GM12878 (cell line): ENCODE measurements at regions not wholly inside any gene's neighbourhood (a gene's known extent, or its start where the extent isn't known, plus 50 kb on each side); places are given as distances from the start of the nearest gene placed in this dataset.

Experiments
- ATAC-seq: fragments of 200-7000 bp; cut with Tn5 transposase; 3 replicates; pipeline ENCODE4 v1.9.1; 2020; ENCODE audit warnings: mild to moderate bottlenecking, moderate library complexity
- BruUV-seq: library from RNA; stranded (reverse); fragments of 400-500 nt; replicated peaks from 2 replicates; lab custom pipeline; 2021; lab: Mats Ljungman, UMichigan
- CTCF ChIA-PET: fragments of 300-600 bp; sonication (Branson Sonifier 250); formaldehyde crosslinking; extraction: SDS; loops from one replicate; lab custom pipeline; 2021; ENCODE audit warnings: inconsistent platforms; lab: Yijun Ruan, JAX
- POLR2A ChIA-PET: fragments of 350-600 bp; formaldehyde crosslinking; extraction: SDS; loops from one replicate; lab custom pipeline; 2021; ENCODE audit warnings: inconsistent platforms; lab: Charles Lee
- RAD21 ChIA-PET: fragments of 300-600 bp; sonication (Branson Sonifier 250); formaldehyde crosslinking; loops from one replicate; lab custom pipeline; 2023; ENCODE audit warnings: antibody characterized with exemption; ENCODE audit not compliant: unreplicated experiment; lab: Charles Lee
- SMC1A ChIA-PET: fragments of 300-600 bp; sonication (Branson Sonifier 250); formaldehyde crosslinking; loops from one replicate; lab custom pipeline; 2023; ENCODE audit not compliant: unreplicated experiment, uncharacterized antibody; lab: Charles Lee
- DNase-seq: peaks from one replicate; pipeline ENCODE4 v3.0.0-alpha.2; 2011; ENCODE audit warnings: low read depth, low spot score
- FAIRE-seq: peaks from 3 replicates; lab custom pipeline; 2011; peaks lifted over from hg19 to GRCh38; lab: Jason Lieb, UNC
- H2AFZ ChIP-seq: 2 replicates; pipeline ENCODE4 v1.6.0; 2011; ENCODE audit warnings: low read depth, low read length, control low read depth; ENCODE audit not compliant: control insufficient read depth
- H3K27ac ChIP-seq: 2 replicates; pipeline ENCODE4 v1.5.1; 2011; ENCODE audit warnings: control low read depth; ENCODE audit not compliant: control insufficient read depth, insufficient read depth
- H3K27me3 ChIP-seq, 2 experiments: replicated peaks in 1 of 2; 2 replicates each; pipeline versions ENCODE4 v1.6.0 to v1.6.1; 2011; ENCODE audit warnings: low read length in 1 of 2; ENCODE audit not compliant: control insufficient read depth in 2 of 2, insufficient read depth in 2 of 2
- H3K36me3 ChIP-seq, 2 experiments: 2 replicates each; pipeline ENCODE4 v1.5.1; 2011; ENCODE audit warnings: low read length in 1 of 2; ENCODE audit not compliant: control insufficient read depth in 2 of 2, insufficient read depth in 2 of 2
- H3K4me1 ChIP-seq: 2 replicates; pipeline ENCODE4 v1.6.1; 2011; ENCODE audit warnings: mild to moderate bottlenecking, low read length, moderate library complexity, mixed read lengths; ENCODE audit not compliant: control insufficient read depth, insufficient read depth
- H3K4me2 ChIP-seq: 2 replicates; pipeline ENCODE4 v1.6.0; 2011; ENCODE audit warnings: control low read depth; ENCODE audit not compliant: control insufficient read depth, insufficient read depth
- H3K4me3 ChIP-seq: fragments of 200-600 bp; sonication (generic); 2 replicates; pipeline ENCODE4 v1.5.1; 2016
- H3K79me2 ChIP-seq: 2 replicates; pipeline ENCODE4 v1.6.0; 2011; ENCODE audit warnings: low read length; ENCODE audit not compliant: control insufficient read depth, insufficient read depth
- H3K9ac ChIP-seq: 2 replicates; pipeline ENCODE4 v1.8.0; 2011; ENCODE audit warnings: low read length, control low read depth, mixed read lengths; ENCODE audit not compliant: control insufficient read depth, insufficient read depth
- H3K9me3 ChIP-seq: replicated peaks from 3 replicates; pipeline ENCODE4 v1.5.1; 2011; ENCODE audit warnings: mild to moderate bottlenecking, low read length; ENCODE audit not compliant: control insufficient read depth, insufficient read depth
- H4K20me1 ChIP-seq: 2 replicates; pipeline ENCODE4 v1.6.0; 2011; ENCODE audit not compliant: control insufficient read depth, insufficient read depth
- NFYB ChIP-seq: IDR thresholded peaks from 2 replicates; pipeline ENCODE4 v1.6.1; 2011; ENCODE audit warnings: low read depth, mild to moderate bottlenecking, low read length, improper control_type of control experiment, moderate library complexity; ENCODE audit not compliant: insufficient read depth
- ZZZ3 ChIP-seq: IDR thresholded peaks from 2 replicates; pipeline ENCODE4 v1.6.1; 2011; ENCODE audit warnings: low read depth; ENCODE audit not compliant: control insufficient read depth, insufficient read length
- WGBS: methylation state at CpG from one replicate; pipeline ENCODE4 v1.1.6; 2016; ENCODE audit warnings: low lambda C conversion rate; ENCODE audit not compliant: insufficient replicate concordance, insufficient coverage; ENCODE audit errors: missing lambda C conversion rate; 5-methylcytosine and 5-hydroxymethylcytosine counted together
- in situ Hi-C: fragments of 300-500 bp; cut with MboI; formaldehyde crosslinking; loops from 9 replicates; pipeline ENCODE4 v1.14.3; 2018; ENCODE audit warnings: mixed read lengths
- intact Hi-C: fragments of 100-400 bp; cut with micrococcal nuclease; formaldehyde crosslinking; loops from one replicate; pipeline ENCODE4 v1.14.2; 2022; ENCODE audit not compliant: unreplicated experiment
- TF ChIP-seq, protein P1 (sequence below): fragments of 450-650 bp; IDR thresholded peaks from 2 replicates; pipeline ENCODE4 v1.6.1; 2014; ENCODE audit warnings: mild to moderate bottlenecking

DNA sequence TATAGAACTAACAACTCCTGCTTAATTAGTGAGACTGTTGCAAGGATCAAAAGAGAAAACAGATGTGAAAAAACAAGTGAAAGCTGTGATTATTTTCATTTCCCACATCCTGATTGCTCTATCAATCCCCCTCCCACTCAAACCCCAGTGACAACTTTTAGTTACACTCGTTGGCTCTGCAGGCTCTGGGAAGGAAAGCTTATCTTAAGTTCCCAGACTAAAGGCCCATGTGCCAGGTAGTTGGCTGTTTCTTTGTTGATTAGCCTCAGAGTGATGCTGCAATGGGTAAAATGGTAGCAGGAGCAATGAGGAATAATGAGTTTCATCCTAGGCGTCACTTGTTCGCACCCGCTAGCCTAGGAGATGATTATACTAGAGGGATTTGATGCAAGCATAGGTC is 133.3 kb upstream of the IFNE start:
- ChIA-PET POLR2A (no interaction called here), CTCF (no interaction called here), SMC1A (no interaction called here), RAD21 (no interaction called here)
- Histone ChIP-seq H3K4me1 (no peaks in the 10 kb centered on the region), H3K9ac (no peak overlapping the region), H3K27me3 (no peaks in the 10 kb centered on the region), H2AFZ (no peak overlapping the region), H3K27ac (no peak overlapping the region), H3K79me2 (no peaks in the 10 kb centered on the region), H3K36me3 (no peaks in the 10 kb centered on the region), H3K9me3 (no peaks in the 10 kb centered on the region), H4K20me1 (no peaks in the 10 kb centered on the region), H3K4me2 (no peak overlapping the region), H3K4me3 (no peak overlapping the region)
- no TSS peak for BruUV-seq
- FAIRE-seq: no peak
- ATAC-seq: no peak
- TF ChIP-seq NFYB (no peak), ZZZ3 (no peak)
- WGBS: 28% methylated on average over 4 of the region's 4 CpGs
- no peak for DNase-seq
- in situ Hi-C loops (no loop called here), intact Hi-C loops (no loop called here)

DNA sequence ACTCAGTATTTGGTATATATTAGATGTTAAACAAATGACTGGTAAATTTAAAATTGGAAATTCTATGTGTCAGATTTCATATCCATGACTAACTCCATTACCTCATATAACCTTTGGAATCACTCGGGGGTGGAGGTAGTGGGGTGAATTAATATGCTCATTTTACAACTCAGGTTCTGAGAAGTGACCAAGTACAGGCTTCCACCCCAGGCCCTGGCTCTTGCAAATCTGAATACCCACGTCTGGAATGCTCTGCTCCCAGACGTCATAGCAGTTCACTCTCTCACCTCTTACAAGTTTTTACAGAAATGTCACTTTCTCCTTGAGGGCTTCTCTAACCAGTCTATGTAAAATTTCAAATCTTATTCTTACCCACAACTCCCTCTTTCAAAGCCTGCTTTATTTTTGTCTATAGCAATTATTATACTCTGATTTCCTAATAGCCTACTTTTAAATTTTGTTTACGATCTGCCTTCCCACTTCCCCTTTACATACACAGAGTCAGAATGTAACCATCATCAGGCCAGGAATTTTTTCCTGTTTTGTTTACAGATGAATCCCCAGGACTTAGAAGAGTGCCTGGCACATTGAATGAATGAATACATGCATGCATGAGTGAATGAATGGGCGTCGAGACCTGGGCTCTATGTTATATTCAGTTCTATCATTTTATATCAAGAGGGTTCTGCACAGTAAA is 134.1 kb upstream of the IFNE start:
- BruUV-seq: no TSS peak

More for the DNA sequence above, 134.1 kb upstream of the IFNE start:
- Histone ChIP-seq H3K4me1 (no peaks in the 10 kb centered on the region), H3K27ac (no peak overlapping the region), H3K79me2 (no peaks in the 10 kb centered on the region), H4K20me1 (no peaks in the 10 kb centered on the region), H3K9ac (no peak overlapping the region), H3K36me3 (no peaks in the 10 kb centered on the region), H3K4me2 (no peak overlapping the region), H2AFZ (no peak overlapping the region), H3K4me3 (no peak overlapping the region), H3K27me3 (no peaks in the 10 kb centered on the region), H3K9me3 (no peaks in the 10 kb centered on the region)
- intact Hi-C loops (no loop called here), in situ Hi-C loops (no loop called here)
- no peak for ATAC-seq
- ChIA-PET SMC1A (no interaction called here), CTCF (no interaction called here), RAD21 (no interaction called here), POLR2A (no interaction called here)
- no peak for FAIRE-seq
- DNase-seq: no peak
- TF ChIP-seq, protein P1, sequence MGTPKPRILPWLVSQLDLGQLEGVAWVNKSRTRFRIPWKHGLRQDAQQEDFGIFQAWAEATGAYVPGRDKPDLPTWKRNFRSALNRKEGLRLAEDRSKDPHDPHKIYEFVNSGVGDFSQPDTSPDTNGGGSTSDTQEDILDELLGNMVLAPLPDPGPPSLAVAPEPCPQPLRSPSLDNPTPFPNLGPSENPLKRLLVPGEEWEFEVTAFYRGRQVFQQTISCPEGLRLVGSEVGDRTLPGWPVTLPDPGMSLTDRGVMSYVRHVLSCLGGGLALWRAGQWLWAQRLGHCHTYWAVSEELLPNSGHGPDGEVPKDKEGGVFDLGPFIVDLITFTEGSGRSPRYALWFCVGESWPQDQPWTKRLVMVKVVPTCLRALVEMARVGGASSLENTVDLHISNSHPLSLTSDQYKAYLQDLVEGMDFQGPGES: no peak
- 31% methylated on average over 6 of the region's 6 CpGs for WGBS
